IPS-18c (cell line): ENCODE measurements at regions not wholly inside any gene's neighbourhood (a gene's known extent, or its start where the extent isn't known, plus 50 kb on each side); places are given as distances from the start of the nearest gene placed in this dataset.

ENCODE experiments used
- H3K4me3 ChIP-seq: 2 replicates; pipeline ENCODE4 v1.7.0; 2013; ENCODE audit warnings: low read depth, mild to moderate bottlenecking, low read length, moderate library complexity; ENCODE audit not compliant: insufficient read depth
- H3K9me3 ChIP-seq: one replicate; pipeline ENCODE4 v1.6.1; 2013; ENCODE audit warnings: mild to moderate bottlenecking, low read length, moderate library complexity; ENCODE audit not compliant: control insufficient read depth, insufficient read depth

DNA sequence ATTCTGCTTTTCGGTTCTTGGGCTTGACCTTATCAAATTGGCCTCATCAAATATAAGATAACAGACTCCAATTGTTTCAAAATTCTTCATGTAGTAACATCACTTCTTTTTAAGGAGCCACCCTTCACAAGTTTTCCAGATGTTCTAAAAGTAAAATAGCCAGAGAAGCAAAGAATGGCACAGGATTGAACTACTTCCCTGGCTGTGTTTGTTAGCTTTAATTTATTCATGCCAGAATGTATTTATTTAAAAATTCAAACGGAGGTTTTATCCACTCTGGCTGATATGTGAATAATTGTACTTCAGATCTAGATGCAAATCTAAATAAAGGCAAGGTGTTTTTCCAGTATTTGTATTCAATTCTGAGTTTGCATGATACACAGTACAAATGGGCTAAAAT lies 581.3 kb upstream of the TENM3 start:
- H3K9me3 ChIP-seq = no peaks in the 10 kb centered on the region
- no peak overlapping the region for H3K4me3 ChIP-seq

DNA sequence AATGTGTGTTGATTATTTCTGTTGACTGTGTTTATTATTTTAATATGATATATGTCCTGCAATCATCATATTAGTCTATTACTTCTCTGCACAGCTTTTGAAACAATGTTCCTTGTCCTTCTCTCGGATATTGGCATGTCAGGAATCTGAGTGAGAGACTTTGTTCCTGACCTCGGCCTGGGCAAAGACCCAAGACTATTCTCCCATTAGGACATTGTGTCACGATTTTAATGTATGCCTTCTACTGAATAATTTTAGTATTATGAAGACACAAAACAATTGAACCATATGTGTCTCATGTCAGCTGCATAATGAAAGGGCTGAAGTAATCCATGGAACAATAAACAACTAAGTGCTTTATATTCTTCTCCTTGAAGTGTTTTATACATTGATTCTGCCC lies 580.8 kb upstream of the TENM3 start:
- no peak overlapping the region for H3K4me3 ChIP-seq
- no peaks in the 10 kb centered on the region for H3K9me3 ChIP-seq

DNA sequence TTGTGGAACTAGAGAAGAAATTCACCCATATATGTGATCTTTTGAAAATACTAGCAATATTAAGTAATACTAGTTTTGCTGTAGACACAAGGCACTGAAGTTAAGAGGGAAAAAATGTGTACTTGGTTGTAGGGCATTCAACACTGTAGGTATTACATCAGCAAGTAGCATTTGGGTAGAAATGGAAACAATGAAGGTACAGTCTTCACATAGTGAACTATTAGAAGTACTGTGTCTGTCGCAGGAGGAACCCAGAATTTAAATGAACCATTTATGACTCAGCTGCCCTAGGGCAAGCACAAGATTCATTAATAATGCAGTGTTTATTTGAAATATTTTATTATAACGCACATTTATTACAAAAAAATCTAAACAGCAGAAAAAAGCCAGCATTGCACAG lies 572.7 kb upstream of the TENM3 start:
- no peak overlapping the region for H3K4me3 ChIP-seq
- no peaks in the 10 kb centered on the region for H3K9me3 ChIP-seq

DNA sequence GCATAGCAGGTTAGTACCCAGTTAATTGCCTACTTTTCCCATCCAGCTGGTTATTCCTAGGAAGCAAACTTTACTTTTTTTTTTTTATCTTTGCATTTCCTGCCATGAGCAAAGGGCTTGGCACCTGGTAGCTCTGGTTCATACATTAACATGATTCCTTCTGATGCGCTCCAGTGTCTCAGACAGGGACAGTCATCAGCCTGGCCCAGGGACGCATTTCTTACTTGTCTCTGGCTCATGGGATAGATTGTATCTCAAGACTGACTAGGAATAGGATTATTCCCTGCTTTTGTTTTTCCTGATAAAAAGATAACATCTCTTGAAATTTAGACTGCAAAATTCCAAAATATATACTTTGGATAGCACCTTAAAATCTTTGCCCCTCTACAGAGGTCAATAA lies 571.5 kb upstream of the TENM3 start:
- H3K4me3 ChIP-seq = no peak overlapping the region
- H3K9me3 ChIP-seq = no peaks in the 10 kb centered on the region

DNA sequence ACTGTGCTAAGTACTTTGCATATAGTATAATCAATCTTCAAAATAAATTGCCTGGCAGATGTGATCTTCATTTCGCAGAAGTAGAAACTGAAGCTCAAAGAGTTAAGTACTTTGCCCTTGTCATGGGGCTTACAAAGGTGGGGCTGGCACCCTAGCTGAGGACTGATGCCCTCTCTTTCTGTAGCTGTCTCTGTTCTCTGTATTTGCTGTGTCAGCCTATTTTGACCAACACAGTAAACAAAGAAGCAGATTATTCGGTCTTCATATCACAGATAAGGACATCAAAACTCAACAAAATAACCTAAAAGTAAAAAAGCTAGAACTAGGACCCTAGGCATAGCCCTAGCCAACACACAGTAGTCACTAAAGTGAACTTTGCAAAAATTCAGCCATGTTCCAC lies 570.5 kb upstream of the TENM3 start:
- no peak overlapping the region for H3K4me3 ChIP-seq

DNA sequence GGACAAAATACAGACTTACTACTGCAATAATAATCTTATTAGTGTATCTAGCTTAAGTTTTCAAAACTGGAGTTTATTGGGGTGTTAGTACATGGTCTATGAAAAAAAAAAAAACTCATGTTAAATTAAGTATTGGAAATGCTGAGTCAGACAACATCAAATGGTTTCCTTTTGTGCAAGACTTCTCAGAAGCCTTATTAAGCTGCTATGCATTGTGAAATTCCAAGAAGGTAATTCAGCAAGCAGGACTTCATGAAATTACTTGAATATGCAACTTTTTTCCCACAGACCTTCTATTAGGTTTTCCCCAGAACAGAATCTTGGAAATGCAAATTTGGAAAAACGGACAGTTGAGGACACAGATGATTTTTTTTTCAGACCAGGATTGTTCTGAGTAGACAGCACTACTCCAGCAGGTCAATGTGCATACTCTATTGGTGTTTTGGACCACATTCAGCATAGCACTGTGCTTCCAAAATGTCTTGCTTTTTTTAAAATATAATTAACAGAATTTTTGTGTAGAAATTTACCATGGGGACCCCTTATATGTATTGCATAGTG lies 568.8 kb upstream of the TENM3 start:
- no peak overlapping the region for H3K4me3 ChIP-seq
- no peaks in the 10 kb centered on the region for H3K9me3 ChIP-seq

More for the DNA sequence above, 570.5 kb upstream of the TENM3 start:
- no peaks in the 10 kb centered on the region for H3K9me3 ChIP-seq

DNA sequence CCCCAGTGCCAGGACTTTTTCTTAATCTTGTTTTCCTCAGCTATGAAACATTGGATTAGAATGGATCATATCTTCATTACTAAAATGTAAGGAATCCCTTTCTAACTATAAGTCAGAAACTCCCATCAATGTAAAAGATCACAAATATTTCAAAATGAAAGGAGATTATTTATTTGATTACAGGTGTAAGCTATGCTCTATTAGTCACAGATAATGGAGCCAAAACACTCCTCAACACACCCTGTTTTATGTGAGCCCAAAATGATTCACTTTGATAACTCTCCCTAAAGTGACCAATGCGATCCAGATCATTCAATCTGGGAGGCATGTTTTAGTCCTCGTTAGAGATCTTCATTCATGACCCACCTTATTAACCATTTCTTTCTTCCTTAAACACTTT lies 566.7 kb upstream of the TENM3 start:
- no peak overlapping the region for H3K4me3 ChIP-seq
- no peaks in the 10 kb centered on the region for H3K9me3 ChIP-seq

DNA sequence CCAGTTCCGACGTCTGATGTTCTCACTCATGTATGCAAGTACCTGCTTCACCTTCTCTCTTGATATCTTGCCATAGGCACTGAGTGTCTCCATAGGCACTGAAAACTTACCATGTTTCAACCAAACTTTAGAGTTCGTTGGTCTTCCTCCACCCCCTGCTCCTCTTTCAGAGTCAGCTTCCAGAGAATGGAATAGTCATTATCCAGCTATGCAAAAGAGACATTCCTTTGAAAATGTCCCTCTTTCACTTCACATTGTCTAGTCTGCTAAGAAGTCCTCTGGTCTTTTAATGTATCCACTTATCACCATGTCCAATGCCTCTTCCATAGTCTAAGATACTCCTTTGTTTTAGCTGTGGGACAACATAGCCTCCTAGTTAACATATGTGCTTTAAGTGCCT lies 566.0 kb upstream of the TENM3 start:
- H3K4me3 ChIP-seq = no peak overlapping the region
- no peaks in the 10 kb centered on the region for H3K9me3 ChIP-seq

DNA sequence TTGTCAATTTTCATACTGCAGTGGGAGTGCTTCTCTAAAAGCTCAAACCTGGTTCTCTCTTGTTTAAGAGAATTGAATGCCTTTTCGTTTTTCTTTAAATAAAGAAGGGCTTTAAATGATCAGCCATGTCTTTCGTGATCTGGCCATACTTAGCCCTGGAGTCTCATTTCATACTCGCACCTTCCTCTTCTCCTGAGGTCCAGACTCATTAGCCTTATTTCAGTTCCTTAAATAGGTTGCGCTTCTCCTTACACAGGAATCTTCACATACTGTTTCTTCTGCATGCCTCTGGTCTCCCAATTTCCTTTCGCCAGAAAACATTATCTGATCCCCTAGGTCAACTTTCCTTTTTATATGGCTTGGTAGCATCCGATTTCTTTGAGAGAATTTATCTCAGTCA lies 565.6 kb upstream of the TENM3 start:
- Histone ChIP-seq H3K9me3 (no peaks in the 10 kb centered on the region), H3K4me3 (no peak overlapping the region)

DNA sequence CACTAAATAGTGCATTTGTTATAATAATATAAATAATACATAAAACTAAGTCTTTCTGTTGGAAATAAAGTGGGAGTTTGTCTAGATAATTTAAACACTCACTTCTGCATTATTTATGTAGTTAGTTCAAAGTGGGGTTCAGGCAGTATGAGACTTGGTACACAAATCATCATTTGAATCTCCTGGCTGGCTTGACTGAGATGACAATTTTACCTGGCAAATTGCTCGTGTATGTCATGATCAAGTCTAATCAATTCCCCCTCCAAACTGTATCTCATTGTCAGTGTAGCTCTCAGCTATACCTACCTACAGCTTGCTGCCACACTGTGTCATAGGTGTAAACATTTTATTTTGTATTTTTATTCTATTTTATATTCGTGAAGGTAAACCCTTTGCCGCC lies 563.4 kb upstream of the TENM3 start:
- Histone ChIP-seq H3K9me3 (no peaks in the 10 kb centered on the region), H3K4me3 (no peak overlapping the region)

DNA sequence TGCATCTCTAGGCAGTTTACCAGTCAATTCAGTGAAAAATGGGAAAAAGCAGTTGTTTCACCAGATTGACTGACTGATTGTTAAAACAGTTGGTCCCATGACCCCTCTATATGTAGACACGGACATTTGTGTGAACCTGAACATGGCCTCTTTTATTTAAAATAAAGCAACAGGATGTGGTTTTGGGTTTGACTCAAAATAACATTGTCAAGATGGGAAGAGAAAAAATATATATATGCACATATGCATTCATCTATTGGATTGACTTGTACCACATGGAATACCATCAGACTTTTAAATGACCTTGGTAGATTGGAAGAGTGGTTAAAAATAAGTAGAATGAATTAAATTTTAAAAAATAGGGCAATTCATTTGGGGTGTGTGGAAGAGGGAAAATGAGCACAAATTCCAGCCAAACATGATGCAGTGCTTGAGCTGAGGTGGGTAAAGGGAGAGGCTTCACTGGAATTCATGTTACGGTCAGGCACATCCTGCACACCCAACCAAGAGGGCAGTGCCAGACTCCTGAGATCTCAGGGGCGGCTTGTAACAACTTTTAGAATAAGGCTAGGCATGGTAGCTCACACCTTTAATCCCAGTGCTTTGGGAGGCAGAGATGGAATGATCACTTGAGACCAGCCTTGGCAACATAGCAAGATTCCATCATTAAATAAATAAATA lies 560.7 kb upstream of the TENM3 start:
- H3K4me3 ChIP-seq = no peak overlapping the region
- no peaks in the 10 kb centered on the region for H3K9me3 ChIP-seq

DNA sequence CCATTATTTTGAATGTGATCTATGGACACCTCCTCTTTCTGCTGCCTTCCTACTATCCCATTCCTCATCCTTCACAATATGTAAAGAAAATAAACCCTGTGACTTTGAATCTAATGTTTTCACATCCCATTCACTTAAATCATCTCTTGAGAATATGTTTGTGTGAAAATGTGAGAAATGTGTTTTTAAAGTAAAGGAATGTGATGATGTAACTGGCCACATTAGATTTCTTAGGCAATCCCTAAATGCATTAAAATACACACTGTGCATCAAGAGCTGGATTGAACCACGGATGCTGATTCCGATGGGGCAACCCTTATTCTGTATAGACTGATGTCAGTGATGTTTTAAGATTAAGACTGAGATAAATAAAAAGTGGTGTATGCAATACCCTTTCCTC lies 558.9 kb upstream of the TENM3 start:
- no peak overlapping the region for H3K4me3 ChIP-seq
- H3K9me3 ChIP-seq = no peaks in the 10 kb centered on the region

DNA sequence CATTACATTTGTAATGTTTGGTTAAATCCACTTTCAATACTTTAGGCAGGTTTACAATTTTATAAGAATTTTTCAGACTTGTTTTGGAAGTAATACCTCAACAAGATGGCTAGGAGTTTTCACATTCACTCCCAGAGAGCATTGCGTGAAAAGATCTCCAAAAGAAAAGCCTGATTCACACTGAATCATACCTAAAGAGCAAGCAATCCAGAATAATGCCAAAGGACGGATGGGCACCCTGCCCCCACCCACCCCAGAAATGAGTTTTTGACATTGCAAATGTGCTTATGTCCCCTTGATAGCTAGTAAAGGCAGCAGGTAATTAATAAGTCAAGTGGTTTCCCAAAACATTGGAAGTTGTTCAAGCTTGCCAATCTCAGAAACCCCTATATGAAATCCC lies 557.7 kb upstream of the TENM3 start:
- no peaks in the 10 kb centered on the region for H3K9me3 ChIP-seq
- no peak overlapping the region for H3K4me3 ChIP-seq

DNA sequence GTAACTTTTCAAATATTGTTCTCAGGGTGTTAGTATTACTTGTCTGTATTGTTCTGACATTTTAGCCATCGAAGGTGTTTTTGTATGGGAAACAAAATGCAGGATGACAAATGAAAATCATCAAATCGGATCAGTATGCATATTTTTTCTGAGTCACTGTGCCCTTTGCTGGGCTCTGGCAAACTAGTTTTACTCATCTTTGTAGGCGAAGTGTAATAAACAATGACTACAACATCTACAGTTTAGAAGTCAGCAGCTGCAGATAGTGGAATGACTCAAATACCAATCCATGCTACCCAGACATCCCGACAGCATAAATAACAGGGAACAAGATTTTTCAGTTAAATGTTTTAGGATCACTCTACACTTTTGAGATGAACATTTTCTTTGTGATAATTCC lies 557.3 kb upstream of the TENM3 start:
- H3K4me3 ChIP-seq = no peak overlapping the region
- H3K9me3 ChIP-seq = no peaks in the 10 kb centered on the region

DNA sequence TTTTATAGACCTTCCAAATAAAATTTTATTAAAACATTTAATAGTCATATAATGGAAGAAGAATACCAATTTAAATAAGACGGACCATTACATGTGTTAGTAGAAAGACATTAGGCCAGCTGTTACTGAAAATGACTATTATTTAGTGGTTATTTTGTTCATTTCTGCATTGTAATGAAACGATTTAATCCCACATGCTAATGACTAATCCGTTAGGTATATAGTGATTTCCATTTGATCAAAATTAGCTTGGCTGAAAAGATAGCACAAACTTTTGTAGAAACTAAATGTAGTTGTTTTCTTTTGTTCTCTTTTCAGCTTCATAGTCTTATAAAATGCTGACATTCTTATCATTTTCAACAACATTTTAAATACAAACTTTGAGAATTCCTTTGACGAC lies 556.1 kb upstream of the TENM3 start:
- H3K9me3 ChIP-seq = no peaks in the 10 kb centered on the region
- no peak overlapping the region for H3K4me3 ChIP-seq

DNA sequence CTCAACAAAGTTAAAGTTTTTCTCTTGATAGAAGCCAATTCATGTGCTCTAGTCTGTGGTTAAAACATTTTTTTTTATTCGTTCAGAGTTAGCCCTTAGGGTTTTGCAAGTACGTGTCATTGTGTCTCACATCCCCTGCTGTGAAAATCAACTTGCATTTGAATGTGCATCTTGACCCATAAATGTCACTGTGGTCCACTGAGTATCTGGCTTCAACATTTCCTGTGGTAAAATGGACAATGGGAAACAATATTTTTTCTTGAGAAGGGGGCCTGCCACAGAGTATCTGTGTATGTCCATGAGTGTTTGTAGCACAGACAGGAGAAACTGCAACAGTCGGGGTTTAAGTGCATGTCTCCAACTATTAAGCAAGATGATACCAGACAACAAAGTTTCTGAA lies 554.8 kb upstream of the TENM3 start:
- no peaks in the 10 kb centered on the region for H3K9me3 ChIP-seq
- no peak overlapping the region for H3K4me3 ChIP-seq

DNA sequence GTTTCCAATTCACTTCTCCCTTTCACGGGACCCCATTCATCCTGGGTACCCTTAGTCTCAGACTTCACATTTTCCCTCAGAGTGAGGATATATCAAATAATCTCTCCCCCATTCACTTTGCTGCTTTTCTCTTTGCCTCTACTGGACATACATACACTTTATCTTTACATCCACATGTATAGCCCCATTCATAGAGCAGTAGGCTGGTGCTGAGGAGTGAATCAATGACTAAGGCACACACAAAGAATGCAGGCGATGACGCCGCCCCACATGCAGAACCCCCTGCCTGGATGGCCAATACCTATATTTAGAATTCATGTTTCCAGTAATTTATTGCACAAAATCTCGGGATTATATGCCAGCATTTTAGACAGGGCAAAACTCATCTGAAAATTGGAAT lies 554.3 kb upstream of the TENM3 start:
- Histone ChIP-seq H3K9me3 (no peaks in the 10 kb centered on the region), H3K4me3 (no peak overlapping the region)

DNA sequence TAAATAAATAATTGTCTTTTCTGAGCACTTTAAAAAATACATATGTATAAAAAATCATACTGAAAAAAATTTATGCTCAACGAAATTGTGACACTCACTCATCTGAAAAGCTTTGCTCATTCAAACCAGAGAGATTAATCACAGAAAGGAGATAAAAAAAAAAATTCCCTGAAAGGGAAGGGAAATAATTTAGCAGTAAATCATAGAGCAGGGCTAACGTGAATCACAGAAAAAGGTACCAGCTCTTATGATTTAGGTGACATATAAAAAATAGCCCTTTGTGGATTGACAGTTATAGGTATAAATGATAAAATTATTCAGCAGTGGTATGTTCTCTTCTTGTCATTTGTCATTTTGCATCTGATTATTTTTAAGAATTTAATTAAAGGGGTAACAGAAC lies 552.7 kb upstream of the TENM3 start:
- no peaks in the 10 kb centered on the region for H3K9me3 ChIP-seq
- H3K4me3 ChIP-seq = no peak overlapping the region

DNA sequence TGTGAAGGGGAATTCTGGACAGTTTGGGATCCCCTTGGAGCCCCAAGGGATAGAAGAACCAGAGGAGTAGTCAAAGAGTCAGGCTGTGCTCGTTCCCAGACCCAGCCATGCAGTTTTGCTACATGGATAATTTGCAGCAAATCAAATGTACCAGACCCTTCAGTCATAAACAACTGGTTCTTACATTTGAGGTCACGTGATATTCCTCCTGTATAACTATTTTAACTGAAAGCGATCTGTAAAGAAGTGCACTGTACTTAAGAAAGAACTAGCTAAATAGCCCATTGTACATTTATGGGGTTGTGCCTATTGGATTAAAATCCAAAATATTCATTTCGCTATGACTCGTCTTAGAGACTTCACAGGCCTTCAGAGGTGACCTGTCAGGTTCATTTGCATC lies 550.2 kb upstream of the TENM3 start:
- no peak overlapping the region for H3K4me3 ChIP-seq
- peaks cover 3% of the 10 kb centered on the region for H3K9me3 ChIP-seq
